Keratinocyte (primary cell): ENCODE measurements at regions not wholly inside any gene's neighbourhood (a gene's known extent, or its start where the extent isn't known, plus 50 kb on each side); places are given as distances from the start of the nearest gene placed in this dataset.

Source experiments
- DNase-seq: peaks from one replicate; pipeline ENCODE4 v3.0.0-alpha.2; 2011; ENCODE audit warnings: low read depth, missing footprints, low spot score
- FAIRE-seq: peaks from 2 replicates; lab custom pipeline; 2011; peaks lifted over from hg19 to GRCh38; lab: Jason Lieb, UNC
- H2AFZ ChIP-seq: 2 replicates; pipeline ENCODE4 v1.6.0; 2012; ENCODE audit warnings: low read length, control low read depth, inconsistent platforms; ENCODE audit not compliant: control insufficient read depth
- H3K27ac ChIP-seq: 2 replicates; pipeline ENCODE4 v1.5.1; 2011; ENCODE audit warnings: low read length; ENCODE audit not compliant: control insufficient read depth, insufficient read depth
- H3K27me3 ChIP-seq: 3 replicates; pipeline ENCODE4 v1.6.0; 2011; ENCODE audit warnings: low read length; ENCODE audit not compliant: control insufficient read depth, insufficient read depth; ENCODE audit errors: extremely low read depth
- H3K36me3 ChIP-seq, 2 experiments: 2 replicates in 1 of 2; 3 replicates in 1 of 2; pipeline ENCODE4 v1.5.1; 2011; ENCODE audit warnings: low read length in 2 of 2, mild to moderate bottlenecking in 1 of 2; ENCODE audit not compliant: control insufficient read depth in 2 of 2, insufficient read depth in 2 of 2; ENCODE audit errors: extremely low read depth in 1 of 2
- H3K4me1 ChIP-seq: 3 replicates; pipeline ENCODE4 v1.5.1; 2011; ENCODE audit warnings: low read length; ENCODE audit not compliant: control insufficient read depth, insufficient read depth; ENCODE audit errors: extremely low read depth
- H3K4me2 ChIP-seq: 3 replicates; pipeline ENCODE4 v1.6.0; 2011; ENCODE audit warnings: low read depth, low read length; ENCODE audit not compliant: control insufficient read depth, insufficient read depth; ENCODE audit errors: extremely low read depth
- H3K4me3 ChIP-seq, 3 experiments: fragments of 200-600 bp in 1 of 3; sonication (generic) in 1 of 3; 2 replicates in 2 of 3; 3 replicates in 1 of 3; pipeline ENCODE4 v1.5.1; 2011 to 2016; ENCODE audit warnings: low read length in 3 of 3, mild to moderate bottlenecking in 3 of 3, control low read depth in 2 of 3, inconsistent platforms in 1 of 3, low read depth in 1 of 3, mixed read lengths in 1 of 3, mixed run types in 1 of 3, moderate library complexity in 1 of 3; ENCODE audit not compliant: control insufficient read depth in 2 of 3, insufficient read depth in 2 of 3; ENCODE audit errors: extremely low read depth in 1 of 3
- H3K79me2 ChIP-seq: 2 replicates; pipeline ENCODE4 v1.6.0; 2012; ENCODE audit warnings: low read length; ENCODE audit not compliant: control insufficient read depth, insufficient read depth
- H3K9ac ChIP-seq: 3 replicates; pipeline ENCODE4 v1.6.0; 2011; ENCODE audit warnings: low read length; ENCODE audit not compliant: control insufficient read depth, insufficient read depth; ENCODE audit errors: extremely low read depth
- H3K9me1 ChIP-seq: 3 replicates; pipeline ENCODE4 v1.6.0; 2011; ENCODE audit warnings: low read length; ENCODE audit not compliant: control insufficient read depth, insufficient read depth; ENCODE audit errors: extremely low read depth
- H3K9me3 ChIP-seq: 2 replicates; pipeline ENCODE4 v1.5.1; 2012; ENCODE audit warnings: low read depth, low read length; ENCODE audit not compliant: control insufficient read depth
- H4K20me1 ChIP-seq: 3 replicates; pipeline ENCODE4 v1.6.0; 2011; ENCODE audit warnings: low read length; ENCODE audit not compliant: control insufficient read depth, insufficient read depth; ENCODE audit errors: extremely low read depth
- CTCF ChIP-seq, 3 experiments: IDR thresholded peaks in 1 of 3; conservative IDR thresholded peaks in 1 of 3; optimal IDR thresholded peaks in 1 of 3; 2 replicates in 2 of 3; 3 replicates in 1 of 3; pipeline versions ENCODE3 to v1.5.1; 2011; ENCODE audit warnings: low read length in 3 of 3, mild to moderate bottlenecking in 3 of 3, moderate library complexity in 2 of 3, control low read depth in 1 of 3, inconsistent platforms in 1 of 3; ENCODE audit not compliant: insufficient read depth in 2 of 3; ENCODE audit errors: extremely low read depth in 1 of 3
- EZH2 ChIP-seq: IDR thresholded peaks from one replicate; pipeline ENCODE4 v1.6.1; 2012; ENCODE audit warnings: inconsistent platforms, mild to moderate bottlenecking, low read length, moderate library complexity
- dilution Hi-C: fragments of 300-500 bp; cut with MboI; formaldehyde crosslinking; loops from one replicate; pipeline ENCODE4 v1.7.0; 2020; ENCODE audit warnings: low sequenced_read_pairs; ENCODE audit not compliant: extremely low pct_ligation_motif_present

GRCh38 chr6:116986819-116987218, 109.8 kb downstream of the RFX6 start:
- Histone ChIP-seq H4K20me1 (no peaks in the 10 kb centered on the region), H3K4me3 (no peak overlapping the region), H3K36me3 (no peaks in the 10 kb centered on the region), H3K27me3 (no peaks in the 10 kb centered on the region), H2AFZ (no peak overlapping the region), H3K9me3 (peaks cover 2% of the 10 kb centered on the region), H3K4me1 (no peaks in the 10 kb centered on the region), H3K9me1 (no peaks in the 10 kb centered on the region), H3K27ac (no peak overlapping the region), H3K4me2 (no peak overlapping the region), H3K9ac (no peak overlapping the region), H3K79me2 (no peaks in the 10 kb centered on the region)
- no peak for FAIRE-seq
- dilution Hi-C loops, result no loop called here
- TF ChIP-seq EZH2, result no peak
- TF ChIP-seq CTCF (optimal IDR thresholded peaks at IDR 0.05 in 1 of 3, IDR thresholded peaks at IDR 0.05 in 1 of 3, conservative IDR thresholded peaks at IDR 0.05 in 1 of 3; ENCODE audit: extremely low read depth in 1 of 3, insufficient read depth in 2 of 3, low read length in 3 of 3), result no peak
- DNase-seq, result no peak

- no peak for TF ChIP-seq CTCF (optimal IDR thresholded peaks at IDR 0.05 in 1 of 3, IDR thresholded peaks at IDR 0.05 in 1 of 3, conservative IDR thresholded peaks at IDR 0.05 in 1 of 3; ENCODE audit: extremely low read depth in 1 of 3, insufficient read depth in 2 of 3, low read length in 3 of 3)
- TF ChIP-seq EZH2, result no peak
- H3K27me3 ChIP-seq, result no peaks in the 10 kb centered on the region
- H3K9ac ChIP-seq, result no peak overlapping the region
- no peaks in the 10 kb centered on the region for H3K4me1 ChIP-seq
- no peak for DNase-seq
- H3K9me1 ChIP-seq, result no peaks in the 10 kb centered on the region
- H4K20me1 ChIP-seq, result no peaks in the 10 kb centered on the region
- no peak overlapping the region for H3K4me2 ChIP-seq
- no peaks in the 10 kb centered on the region for H3K36me3 ChIP-seq
- H3K9me3 ChIP-seq, result no peaks in the 10 kb centered on the region
- H3K79me2 ChIP-seq, result no peaks in the 10 kb centered on the region
- H2AFZ ChIP-seq, result no peak overlapping the region
- dilution Hi-C loops, result no loop called here
- H3K4me3 ChIP-seq, result no peak overlapping the region
- H3K27ac ChIP-seq, result no peak overlapping the region
- FAIRE-seq, result no peak
Measured at GRCh38 chr6:116990679-116991078, 113.6 kb downstream of the RFX6 start.
